Fibroblast of gingiva (primary cell): ENCODE measurements at regions not wholly inside any gene's neighbourhood (a gene's known extent, or its start where the extent isn't known, plus 50 kb on each side); places are given as distances from the start of the nearest gene placed in this dataset.
"Not testable (repeated sequence)": the region's sequence is repeated elsewhere in the genome, so short reads cannot be mapped to it uniquely, and the experiment has no call there.

Source experiments
- DNase-seq: peaks from one replicate; pipeline ENCODE4 v3.0.0-alpha.2; 2011; ENCODE audit warnings: low read depth

GRCh38 chr6:79431537-79431933 lies 105.7 kb downstream of the LCA5 start:
- DNase-seq, result no peak

GRCh38 chr6:79430913-79431536 lies 106.2 kb downstream of the LCA5 start:
- DNase-seq, result no peak

- no peak for DNase-seq
These were observed 109.5 kb downstream of the LCA5 start for GRCh38 chr6:79427721-79428120.

GRCh38 chr6:79426625-79427278 lies 110.5 kb downstream of the LCA5 start:
- DNase-seq, result no peak

- peak; percentile 29 for DNase-seq
These were observed 111.5 kb downstream of the LCA5 start for GRCh38 chr6:79425589-79426311.

- peak; percentile 18 for DNase-seq
These were observed 114.0 kb downstream of the LCA5 start for GRCh38 chr6:79423216-79423615.

GRCh38 chr6:79422666-79423065 lies 114.6 kb downstream of the LCA5 start:
- DNase-seq, result no peak

- DNase-seq, result peak; percentile 95
These were observed 115.3 kb downstream of the LCA5 start for GRCh38 chr6:79421707-79422484.

- DNase-seq, result peak; percentile 77
These were observed 116.2 kb downstream of the LCA5 start for GRCh38 chr6:79421001-79421411.

- no peak for DNase-seq
These were observed 117.2 kb downstream of the LCA5 start for GRCh38 chr6:79420054-79420453.

- no peak for DNase-seq
These were observed 120.3 kb downstream of the LCA5 start for GRCh38 chr6:79416931-79417330.

- peak; percentile 87 for DNase-seq
These were observed 123.6 kb downstream of the LCA5 start for GRCh38 chr6:79413562-79414002.

- no peak for DNase-seq
These were observed 126.4 kb downstream of the LCA5 start for GRCh38 chr6:79410806-79411205.

- DNase-seq, result peak; percentile 45
These were observed 128.8 kb downstream of the LCA5 start for GRCh38 chr6:79408256-79408974.

GRCh38 chr6:79404677-79405076 lies 132.6 kb downstream of the LCA5 start:
- no peak for DNase-seq

GRCh38 chr6:79404261-79404660 lies 133.0 kb downstream of the LCA5 start:
- no peak for DNase-seq

GRCh38 chr6:79403563-79403962 lies 133.7 kb downstream of the LCA5 start:
- no peak for DNase-seq

GRCh38 chr6:79403086-79403485 lies 134.1 kb downstream of the LCA5 start:
- peak; percentile 14 for DNase-seq

- DNase-seq, result no peak
These were observed 137.7 kb downstream of the LCA5 start for GRCh38 chr6:79399499-79399898.

GRCh38 chr6:79398617-79399016 lies 138.6 kb downstream of the LCA5 start:
- DNase-seq, result not testable (repeated sequence)

- DNase-seq, result no peak
These were observed 140.6 kb downstream of the LCA5 start for GRCh38 chr6:79396625-79397024.

- DNase-seq, result no peak
These were observed 142.5 kb downstream of the LCA5 start for GRCh38 chr6:79394690-79395089.
